Stimulated activated CD4-positive, alpha-beta T cell treated with anti-CD3 and anti-CD28 coated beads, Interleukin-4, amount 100 ng/mL, for 24 hours (primary cell): ENCODE measurements at regions not wholly inside any gene's neighbourhood (a gene's known extent, or its start where the extent isn't known, plus 50 kb on each side); places are given as distances from the start of the nearest gene placed in this dataset.
A peak's percentile ranks its signal among the peaks of the same experiment; 100 is the strongest.

Experiments used
- DNase-seq: peaks from one replicate; pipeline ENCODE4 v3.0.0-alpha.2; 2020

GRCh38 chr13:50586414-50587083 is 256.9 kb downstream of the DLEU7 start:
- DNase-seq = no peak

GRCh38 chr13:50587115-50587514 is 256.4 kb downstream of the DLEU7 start:
- DNase-seq = no peak

DNA sequence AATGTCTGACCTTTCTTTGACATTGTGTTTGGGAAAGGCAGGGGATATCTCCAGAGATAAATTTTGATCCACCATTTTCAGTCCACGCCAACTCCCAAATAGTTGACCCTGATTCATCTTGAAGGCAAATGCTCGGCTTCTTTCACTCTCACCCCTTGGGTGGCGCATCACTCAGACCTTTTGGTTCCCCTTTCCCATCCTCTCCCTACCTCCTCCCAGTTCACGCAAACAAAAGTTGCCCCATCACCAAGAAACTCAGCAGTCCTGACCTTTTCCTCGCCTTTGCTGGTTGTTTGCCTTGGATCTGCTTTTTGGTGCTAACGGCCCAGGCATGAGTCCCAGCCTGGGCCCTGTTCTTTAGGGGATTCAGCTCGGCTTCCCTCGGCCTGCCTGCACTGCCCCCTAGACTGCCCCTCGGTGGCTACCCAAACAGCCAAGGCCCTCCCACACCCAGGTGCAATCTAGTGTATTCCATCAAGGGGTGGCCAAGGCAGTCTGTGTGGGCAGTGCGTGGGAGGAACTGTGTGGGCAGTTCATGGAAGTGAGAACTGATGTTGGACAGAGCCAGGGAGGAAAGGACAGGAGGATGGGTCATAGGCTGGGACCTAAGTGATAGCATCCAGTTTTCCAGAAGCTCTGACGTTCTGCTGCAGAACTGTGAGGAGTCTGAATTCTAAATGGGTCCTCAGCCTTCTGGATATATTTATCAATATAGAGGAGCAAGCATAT is 255.7 kb downstream of the DLEU7 start:
- DNase-seq = no peak

GRCh38 chr13:50588491-50589130 is 254.9 kb downstream of the DLEU7 start:
- no peak for DNase-seq

- no peak for DNase-seq
Measured at GRCh38 chr13:50589139-50589538, 254.4 kb downstream of the DLEU7 start.

GRCh38 chr13:50589651-50590054 is 253.8 kb downstream of the DLEU7 start:
- no peak for DNase-seq

- DNase-seq = no peak
Measured at GRCh38 chr13:50592412-50593155, 250.9 kb downstream of the DLEU7 start.

DNA sequence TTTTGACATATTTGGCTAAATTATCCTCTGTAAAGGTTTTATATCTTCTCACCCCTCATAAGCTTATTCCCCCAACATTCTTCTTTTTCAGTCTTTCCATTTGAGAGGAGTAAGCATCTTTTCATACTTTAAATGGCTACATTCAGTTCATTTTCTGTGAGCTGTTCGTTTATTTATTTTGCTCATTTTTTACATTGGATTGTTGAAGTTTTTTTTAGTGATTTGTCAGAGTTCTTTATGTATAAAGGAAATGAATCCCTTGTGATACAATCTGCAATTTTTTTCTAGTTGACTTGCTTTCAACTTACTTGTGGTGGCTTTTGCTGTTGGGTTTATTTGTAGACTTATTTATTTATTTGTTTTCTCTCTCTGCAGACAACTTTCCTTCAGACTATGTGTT is 250.3 kb downstream of the DLEU7 start:
- no peak for DNase-seq

- DNase-seq = peak; percentile 26
Measured at GRCh38 chr13:50594276-50595051, 249.0 kb downstream of the DLEU7 start.

GRCh38 chr13:50595196-50595595 is 248.3 kb downstream of the DLEU7 start:
- no peak for DNase-seq

- no peak for DNase-seq
Measured at GRCh38 chr13:50596156-50596555, 247.3 kb downstream of the DLEU7 start.

DNA sequence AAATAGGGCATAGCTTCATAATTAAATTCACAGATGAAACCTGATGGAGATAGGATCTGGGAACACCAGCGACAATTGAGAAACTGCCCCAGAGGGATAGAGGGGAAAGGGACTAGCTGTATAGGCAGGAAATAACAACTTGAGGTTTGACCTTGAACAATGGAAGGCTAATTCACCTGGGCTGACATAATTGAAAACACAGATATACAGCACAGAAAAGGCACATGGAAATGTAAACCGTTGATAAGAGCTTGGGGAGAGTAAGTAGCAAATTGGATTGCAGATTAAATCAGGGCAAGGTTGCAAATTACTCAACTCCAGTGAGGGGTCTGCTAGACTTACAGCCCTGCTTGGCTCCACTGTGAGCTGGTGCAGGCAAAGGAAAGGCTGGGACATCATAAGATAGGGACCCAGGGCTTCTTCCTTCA is 246.7 kb downstream of the DLEU7 start:
- DNase-seq = no peak

- no peak for DNase-seq
Measured at GRCh38 chr13:50598338-50598737, 245.2 kb downstream of the DLEU7 start.

- DNase-seq = no peak
Measured at GRCh38 chr13:50599046-50599445, 244.4 kb downstream of the DLEU7 start.

DNA sequence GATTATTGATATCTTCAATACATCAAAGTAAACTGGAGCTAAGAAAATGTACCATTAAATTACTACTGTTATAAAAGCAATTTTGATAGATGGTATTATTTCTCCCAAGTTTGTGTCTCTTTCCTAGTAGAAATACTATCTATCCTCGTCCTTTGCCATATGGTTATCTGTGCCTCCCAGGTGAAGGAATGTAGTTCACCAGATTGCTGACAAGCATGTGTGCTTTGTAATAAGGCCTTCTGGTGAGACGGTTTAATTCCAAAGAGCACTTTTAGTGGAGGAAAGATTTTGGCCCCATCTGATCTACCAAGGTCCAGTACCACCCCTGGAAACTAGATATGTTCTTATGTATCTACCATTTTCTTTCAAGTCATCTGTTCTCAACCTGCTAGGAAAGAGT is 243.6 kb downstream of the DLEU7 start:
- DNase-seq = no peak

DNA sequence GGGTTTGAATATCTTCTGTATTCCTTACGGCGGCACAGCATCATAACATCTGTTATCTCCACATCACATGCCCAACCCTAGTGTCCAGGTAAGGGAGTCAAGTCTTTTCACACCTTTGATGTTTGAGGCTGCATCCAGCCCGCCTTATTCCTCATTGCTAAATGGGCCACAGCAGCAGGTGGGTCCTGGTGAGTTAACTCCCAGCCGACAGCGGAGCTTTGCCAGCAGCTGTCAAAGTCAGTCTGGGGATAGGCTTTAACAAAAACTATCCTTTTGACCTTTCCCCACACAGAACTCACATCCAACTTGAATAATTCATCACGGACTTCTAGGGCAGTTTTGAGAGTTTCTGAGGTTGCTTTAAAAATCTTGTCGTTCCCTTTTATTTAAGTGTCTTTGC is 235.1 kb downstream of the DLEU7 start:
- DNase-seq = no peak

DNA sequence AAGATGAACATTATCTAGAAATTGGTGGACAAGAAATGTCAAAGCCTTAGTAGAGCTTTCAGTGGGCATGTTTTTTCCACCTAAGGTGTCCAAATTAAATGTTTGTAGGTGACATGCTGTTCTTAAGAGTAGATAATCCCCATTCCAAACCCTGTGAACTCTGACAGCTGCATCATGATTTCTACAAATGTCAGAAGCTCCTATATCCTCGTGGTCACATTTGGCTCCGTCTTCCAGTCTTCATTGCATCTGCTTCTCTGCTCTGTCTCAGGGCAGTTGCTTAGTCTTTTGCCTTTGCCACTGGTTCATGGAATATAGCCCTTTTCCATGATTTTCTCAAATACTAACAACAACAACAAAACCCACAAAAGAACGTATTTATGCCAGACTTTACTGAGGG is 234.5 kb downstream of the DLEU7 start:
- no peak for DNase-seq

GRCh38 chr13:50610238-50610637 is 233.3 kb downstream of the DLEU7 start:
- DNase-seq = no peak

DNA sequence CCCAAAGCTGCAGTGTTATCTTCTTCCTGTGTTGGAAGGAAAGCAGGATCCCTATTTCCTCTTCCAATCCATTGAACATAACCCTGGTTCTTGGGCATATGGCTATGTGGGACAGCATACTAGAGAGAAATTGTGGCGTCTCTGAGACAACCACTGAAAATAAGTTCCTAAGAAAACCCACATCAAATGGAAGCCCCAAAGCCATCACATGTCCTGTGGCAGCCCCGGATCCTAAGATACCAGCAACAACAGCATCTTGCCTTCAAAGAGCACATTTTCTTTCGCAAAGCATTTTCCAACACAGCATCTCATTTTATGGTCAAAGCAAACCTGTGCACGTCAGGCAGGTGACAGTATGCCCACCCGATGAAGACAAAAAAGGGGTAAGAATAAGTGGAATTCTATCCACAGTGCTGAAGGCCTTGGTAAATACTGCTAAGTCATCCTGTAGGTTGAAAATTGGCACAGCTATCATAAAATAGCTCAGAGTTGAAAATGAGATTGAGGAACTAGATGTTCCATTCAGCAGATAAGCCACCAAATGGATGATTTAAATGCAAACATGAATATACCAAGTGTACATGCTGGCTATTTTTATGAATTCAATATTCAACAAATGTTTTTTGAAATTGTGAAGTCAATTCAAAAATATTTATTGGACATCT is 232.2 kb downstream of the DLEU7 start:
- no peak for DNase-seq

DNA sequence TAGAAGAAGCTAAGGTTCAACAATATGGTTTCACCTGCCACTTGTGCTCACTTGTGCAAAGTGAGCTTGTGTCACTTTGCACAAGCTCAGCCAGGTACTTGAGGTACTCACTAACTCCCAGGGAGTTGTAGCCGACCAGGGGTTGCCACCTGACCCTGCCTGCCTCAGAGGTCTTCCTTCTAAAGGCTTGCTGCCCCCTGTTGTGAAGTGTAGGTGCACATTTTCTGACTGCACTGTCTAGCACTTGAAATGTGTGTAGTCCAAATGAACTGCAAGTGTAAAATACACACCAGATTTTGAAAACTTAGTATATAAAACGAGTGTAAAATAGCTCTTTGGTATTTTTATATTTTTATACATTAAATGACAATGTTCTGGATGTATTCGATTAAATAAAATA is 230.8 kb downstream of the DLEU7 start:
- DNase-seq = no peak

DNA sequence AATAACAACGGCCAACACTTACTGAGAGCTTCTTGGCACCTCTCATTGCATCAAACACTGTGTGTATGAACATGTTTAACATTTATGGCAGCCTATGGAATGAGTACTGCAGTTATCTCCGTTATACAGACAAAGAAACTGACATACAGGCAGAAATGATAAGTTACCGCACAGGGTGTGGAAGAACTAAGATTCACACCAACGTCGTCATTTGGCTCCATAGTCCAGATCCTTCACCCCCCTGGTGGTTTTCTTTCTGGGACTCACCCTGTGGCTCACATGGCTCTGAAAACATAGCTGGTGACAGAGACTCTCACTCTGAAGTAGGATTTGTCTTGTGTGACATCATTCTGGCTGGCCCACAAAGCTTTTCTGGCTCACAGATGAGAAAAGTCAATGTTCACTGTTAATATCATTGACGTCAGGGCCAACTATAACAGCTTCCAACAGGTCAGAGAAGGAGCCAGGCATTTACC is 230.1 kb downstream of the DLEU7 start:
- no peak for DNase-seq

DNA sequence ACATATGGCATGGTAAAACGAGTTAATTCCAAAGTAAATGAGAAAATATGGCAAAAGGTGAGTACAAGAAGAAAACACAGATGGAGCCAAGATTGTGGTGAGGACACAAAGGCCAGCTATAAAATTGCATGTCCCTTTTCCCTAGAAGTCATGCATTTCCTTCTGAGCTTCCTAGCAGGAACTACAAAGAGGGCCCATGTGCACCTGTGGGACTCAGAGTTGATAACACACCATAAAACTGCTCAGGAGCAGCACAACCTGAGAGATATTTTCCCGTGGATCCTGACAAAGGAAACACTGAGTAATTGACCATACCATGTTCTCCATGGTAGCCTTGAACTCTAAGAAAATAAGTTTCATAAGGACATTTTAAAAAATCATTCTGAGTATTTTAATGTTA is 228.3 kb downstream of the DLEU7 start:
- no peak for DNase-seq
